Neural progenitor cell (in vitro differentiated cells): ENCODE measurements at regions not wholly inside any gene's neighbourhood (a gene's known extent, or its start where the extent isn't known, plus 50 kb on each side); places are given as distances from the start of the nearest gene placed in this dataset.

ENCODE experiments used
- CTCF ChIP-seq: fragments of 200-600 bp; sonication (generic); IDR thresholded peaks from 2 replicates; pipeline ENCODE4 v1.5.1; 2017; ENCODE audit warnings: antibody characterized with exemption, mild to moderate bottlenecking
- EZH2phosphoT487 ChIP-seq: fragments of 200-600 bp; sonication (generic); IDR thresholded peaks from 2 replicates; pipeline ENCODE4 v1.6.1; 2017; ENCODE audit warnings: antibody characterized with exemption

DNA sequence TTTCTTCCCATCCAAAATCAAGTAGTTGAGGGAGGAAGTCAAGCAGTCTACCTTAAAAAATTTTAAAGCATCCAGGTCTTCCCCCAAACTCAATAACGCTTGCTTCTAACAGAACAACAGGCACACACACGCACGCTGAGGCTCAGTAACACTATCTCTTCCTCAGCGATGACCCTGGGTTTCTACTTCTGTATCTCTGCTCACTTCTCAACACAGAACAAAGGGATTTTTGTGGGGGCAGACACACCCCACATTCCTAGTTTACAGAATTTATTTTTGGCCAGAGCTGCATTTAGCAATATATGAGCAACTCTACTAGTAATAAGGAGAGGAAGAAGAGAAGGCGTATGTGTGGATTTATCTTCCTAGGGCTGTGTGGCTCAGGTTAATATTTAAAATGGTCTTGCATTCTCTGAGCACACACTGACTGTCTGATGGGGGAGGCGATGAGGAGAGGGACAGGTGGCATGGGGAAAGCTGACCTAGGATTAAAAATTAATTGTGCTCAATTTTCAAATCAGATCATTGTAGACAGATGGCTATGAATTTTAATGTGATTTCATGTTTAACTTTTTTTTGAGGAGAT lies 71.3 kb upstream of the PPM1B start:
- TF ChIP-seq EZH2phosphoT487 = no peak
- no peak for TF ChIP-seq CTCF
